SH-SY5Y (cell line): ENCODE measurements at regions not wholly inside any gene's neighbourhood (a gene's known extent, or its start where the extent isn't known, plus 50 kb on each side); places are given as distances from the start of the nearest gene placed in this dataset.

ENCODE experiments used
- GATA2 ChIP-seq: IDR thresholded peaks from 2 replicates; pipeline ENCODE4 v1.6.1; 2011; ENCODE audit warnings: mild to moderate bottlenecking, low read depth, low read length
- GATA3 ChIP-seq: IDR thresholded peaks from 2 replicates; pipeline ENCODE4 v1.6.1; 2011; ENCODE audit warnings: low read depth, mild to moderate bottlenecking, low read length, moderate library complexity

DNA sequence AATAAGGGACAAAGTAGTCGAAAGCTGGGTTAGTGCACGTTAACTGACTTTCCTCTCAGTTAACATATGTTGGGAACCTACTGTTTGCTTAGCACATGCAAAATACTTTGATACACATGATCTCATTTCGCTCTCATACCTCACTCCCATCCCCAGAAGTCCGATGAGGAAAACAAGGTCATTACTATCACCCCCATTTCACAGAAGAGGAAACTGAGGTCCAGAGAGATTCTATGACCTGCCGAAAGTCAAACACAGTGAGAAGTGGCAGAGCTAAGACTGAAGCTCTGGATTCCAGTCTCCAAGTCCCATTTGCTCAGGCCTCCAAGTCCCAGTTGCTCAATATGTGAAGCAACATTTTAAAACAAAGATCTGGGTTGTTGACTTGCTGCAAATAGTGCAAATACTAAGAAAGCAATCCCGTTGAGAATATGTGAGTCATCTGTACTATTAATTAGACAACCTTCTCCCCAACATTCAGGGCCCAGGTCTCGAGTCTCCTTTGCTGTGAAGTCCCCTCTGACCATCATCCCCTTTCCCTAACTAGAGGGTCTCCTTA, 170.6 kb upstream of the PWP1 start:
- TF ChIP-seq GATA2 = no peak
- TF ChIP-seq GATA3 = no peak
